ENCODE measurements at regions not wholly inside any gene's neighbourhood (a gene's known extent, or its start where the extent isn't known, plus 50 kb on each side); places are given as distances from the start of the nearest gene placed in this dataset.
A peak's percentile ranks its signal among the peaks of the same experiment; 100 is the strongest.
"Not testable (repeated sequence)": the region's sequence is repeated elsewhere in the genome, so short reads cannot be mapped to it uniquely, and the experiment has no call there.

- no peak overlapping the region for H3K4me3 ChIP-seq
- no peak overlapping the region for H3K27ac ChIP-seq
- no peak for DNase-seq
- no peaks in the 10 kb centered on the region for H3K36me3 ChIP-seq
- H3K9me3 ChIP-seq (replicated peaks): no peaks in the 10 kb centered on the region
- peaks cover 6% of the 10 kb centered on the region; the same call in 1 of the 2 replicates for H3K4me1 ChIP-seq
- H3K27me3 ChIP-seq: no peaks in the 10 kb centered on the region
Observed at GRCh38 chr1:229006121-229006870, 264.6 kb upstream of the RAB4A start.

GRCh38 chr1:229007167-229007566 lies 263.7 kb upstream of the RAB4A start:
- Histone ChIP-seq H3K4me1 (peaks cover 6% of the 10 kb centered on the region; the same call in 1 of the 2 replicates), H3K4me3 (no peak overlapping the region), H3K9me3 (replicated peaks) (no peaks in the 10 kb centered on the region), H3K27me3 (no peaks in the 10 kb centered on the region), H3K36me3 (no peaks in the 10 kb centered on the region), H3K27ac (no peak overlapping the region)
- DNase-seq: no peak

- no peak for DNase-seq
- no peak overlapping the region for H3K27ac ChIP-seq
- no peak overlapping the region for H3K4me3 ChIP-seq
- H3K9me3 ChIP-seq (replicated peaks): no peaks in the 10 kb centered on the region
- H3K36me3 ChIP-seq: no peaks in the 10 kb centered on the region
- H3K4me1 ChIP-seq: peaks cover 6% of the 10 kb centered on the region; the same call in 1 of the 2 replicates
- H3K27me3 ChIP-seq: no peaks in the 10 kb centered on the region
Observed at GRCh38 chr1:229007701-229008100, 263.2 kb upstream of the RAB4A start.

GRCh38 chr1:229008347-229008746 lies 262.6 kb upstream of the RAB4A start:
- not testable (repeated sequence) for H3K27me3 ChIP-seq; DNase-seq; H3K9me3 ChIP-seq (replicated peaks)

GRCh38 chr1:229011022-229011421 lies 259.9 kb upstream of the RAB4A start:
- Histone ChIP-seq H3K36me3 (no peaks in the 10 kb centered on the region), H3K27me3 (no peaks in the 10 kb centered on the region), H3K27ac (no peak overlapping the region), H3K9me3 (replicated peaks) (no peaks in the 10 kb centered on the region), H3K4me1 (peaks cover 9% of the 10 kb centered on the region; the same call in 1 of the 2 replicates), H3K4me3 (no peak overlapping the region)
- no peak for DNase-seq

More at GRCh38 chr1:229008347-229008746, 262.6 kb upstream of the RAB4A start:
- not testable (repeated sequence) for H3K4me3 ChIP-seq, H3K27ac ChIP-seq, H3K4me1 ChIP-seq, H3K36me3 ChIP-seq

- Histone ChIP-seq H3K9me3 (replicated peaks) (no peaks in the 10 kb centered on the region), H3K36me3 (no peaks in the 10 kb centered on the region), H3K4me3 (no peak overlapping the region), H3K27ac (no peak overlapping the region), H3K4me1 (peaks cover 14% of the 10 kb centered on the region), H3K27me3 (no peaks in the 10 kb centered on the region)
- DNase-seq: no peak
Observed at GRCh38 chr1:229012823-229013222, 258.1 kb upstream of the RAB4A start.

- DNase-seq: no peak
- H3K4me3 ChIP-seq: no peak overlapping the region
- no peaks in the 10 kb centered on the region for H3K36me3 ChIP-seq
- H3K4me1 ChIP-seq: peaks cover 14% of the 10 kb centered on the region
- no peak overlapping the region for H3K27ac ChIP-seq
- no peaks in the 10 kb centered on the region for H3K27me3 ChIP-seq
- H3K9me3 ChIP-seq (replicated peaks): no peaks in the 10 kb centered on the region
Observed at GRCh38 chr1:229013981-229014380, 256.9 kb upstream of the RAB4A start.

- Histone ChIP-seq H3K9me3 (replicated peaks) (no peaks in the 10 kb centered on the region), H3K4me3 (peak overlapping the region; percentile 8; the same call in 1 of the 2 replicates), H3K27ac (peak overlapping the region; percentile 34), H3K4me1 (peaks cover 14% of the 10 kb centered on the region), H3K27me3 (no peaks in the 10 kb centered on the region), H3K36me3 (no peaks in the 10 kb centered on the region)
- peak; percentile 87 to 95 for DNase-seq
Observed at GRCh38 chr1:229015806-229016205, 255.1 kb upstream of the RAB4A start.

- H3K4me1 ChIP-seq: peaks cover 15% of the 10 kb centered on the region
- H3K27ac ChIP-seq: no peak overlapping the region
- H3K4me3 ChIP-seq: no peak overlapping the region
- H3K36me3 ChIP-seq: no peaks in the 10 kb centered on the region
- no peak for DNase-seq
- H3K9me3 ChIP-seq (replicated peaks): no peaks in the 10 kb centered on the region
- no peaks in the 10 kb centered on the region for H3K27me3 ChIP-seq
Observed at GRCh38 chr1:229017091-229017490, 253.8 kb upstream of the RAB4A start.

- no peak overlapping the region for H3K27ac ChIP-seq
- no peaks in the 10 kb centered on the region for H3K36me3 ChIP-seq
- peaks cover 26% of the 10 kb centered on the region for H3K4me1 ChIP-seq
- H3K9me3 ChIP-seq (replicated peaks): no peaks in the 10 kb centered on the region
- no peaks in the 10 kb centered on the region for H3K27me3 ChIP-seq
- DNase-seq: no peak
- no peak overlapping the region for H3K4me3 ChIP-seq
Observed at GRCh38 chr1:229018674-229019295, 252.1 kb upstream of the RAB4A start.

GRCh38 chr1:229019663-229020271 lies 251.1 kb upstream of the RAB4A start:
- Histone ChIP-seq H3K27ac (no peak overlapping the region), H3K4me3 (no peak overlapping the region), H3K36me3 (no peaks in the 10 kb centered on the region), H3K4me1 (peaks cover 21% of the 10 kb centered on the region), H3K9me3 (replicated peaks) (no peaks in the 10 kb centered on the region), H3K27me3 (no peaks in the 10 kb centered on the region)
- no peak for DNase-seq

GRCh38 chr1:229021034-229021433 lies 249.9 kb upstream of the RAB4A start:
- H3K4me1 ChIP-seq: peaks cover 19% of the 10 kb centered on the region
- H3K27me3 ChIP-seq: not testable (repeated sequence)

GRCh38 chr1:229022595-229023333 lies 248.1 kb upstream of the RAB4A start:
- DNase-seq: peak; percentile 72 to 83
- Histone ChIP-seq H3K9me3 (replicated peaks) (no peaks in the 10 kb centered on the region), H3K4me1 (peaks cover 17% of the 10 kb centered on the region), H3K27ac (no peak overlapping the region), H3K36me3 (no peaks in the 10 kb centered on the region), H3K4me3 (no peak overlapping the region), H3K27me3 (no peaks in the 10 kb centered on the region)

More at GRCh38 chr1:229021034-229021433, 249.9 kb upstream of the RAB4A start:
- H3K4me3 ChIP-seq; H3K36me3 ChIP-seq; H3K9me3 ChIP-seq (replicated peaks); DNase-seq; H3K27ac ChIP-seq: not testable (repeated sequence)

- DNase-seq: no peak
- H3K9me3 ChIP-seq (replicated peaks): no peaks in the 10 kb centered on the region
- H3K36me3 ChIP-seq: no peaks in the 10 kb centered on the region
Observed at GRCh38 chr1:229023651-229024300, 247.1 kb upstream of the RAB4A start.

More at GRCh38 chr1:229023651-229024300, 247.1 kb upstream of the RAB4A start:
- peaks cover 22% of the 10 kb centered on the region for H3K4me1 ChIP-seq
- H3K27ac ChIP-seq: no peak overlapping the region
- no peak overlapping the region for H3K4me3 ChIP-seq
- no peaks in the 10 kb centered on the region for H3K27me3 ChIP-seq
